DLD1 (cell line): ENCODE measurements at regions not wholly inside any gene's neighbourhood (a gene's known extent, or its start where the extent isn't known, plus 50 kb on each side); places are given as distances from the start of the nearest gene placed in this dataset.
"Not testable (repeated sequence)": the region's sequence is repeated elsewhere in the genome, so short reads cannot be mapped to it uniquely, and the experiment has no call there.

Experiments used
- in situ Hi-C: cut with HindIII; loops from 2 replicates; pipeline ENCODE4 v1.10.0; 2017; ENCODE audit warnings: low sequenced_read_pairs

DNA sequence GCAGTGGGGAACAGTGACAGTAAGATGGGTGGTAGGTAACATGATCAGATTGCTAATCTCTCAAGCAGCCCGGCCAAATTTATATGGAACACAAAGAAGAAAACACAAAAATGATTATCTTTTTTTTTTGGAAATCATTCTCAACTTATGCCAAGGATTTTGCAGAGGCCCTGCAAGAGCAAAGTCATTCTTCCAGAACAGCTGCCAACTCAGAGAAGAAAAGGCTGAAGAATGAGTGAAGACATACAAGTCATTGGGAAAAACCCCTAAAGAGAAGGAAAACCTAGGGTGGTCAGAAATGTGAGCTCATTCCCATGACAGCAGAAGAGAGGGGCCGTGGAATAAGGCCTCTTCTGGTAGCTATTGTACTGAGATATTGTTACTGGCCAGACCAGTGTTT, 246.7 kb downstream of the SHOX2 start:
- in situ Hi-C loops = no loop called here

DNA sequence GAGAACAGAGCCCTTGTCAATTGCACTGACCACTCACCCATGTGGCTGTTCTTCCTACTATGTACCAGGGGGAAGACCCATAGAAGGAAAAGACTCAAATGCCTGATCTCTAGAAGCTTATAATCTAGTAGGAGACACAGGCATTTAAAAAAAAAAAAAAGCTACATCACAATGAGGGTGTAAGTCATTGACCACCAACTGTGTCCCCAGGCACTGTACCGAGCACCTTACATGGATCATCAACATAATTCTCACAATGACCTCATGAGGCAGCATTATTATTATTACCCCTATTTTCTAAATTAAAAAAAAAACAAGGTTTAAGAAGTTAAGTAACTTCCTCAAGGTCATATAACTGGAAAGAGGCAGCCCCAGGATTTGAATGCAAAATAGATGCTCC, 247.4 kb downstream of the SHOX2 start:
- in situ Hi-C loops = no loop called here

DNA sequence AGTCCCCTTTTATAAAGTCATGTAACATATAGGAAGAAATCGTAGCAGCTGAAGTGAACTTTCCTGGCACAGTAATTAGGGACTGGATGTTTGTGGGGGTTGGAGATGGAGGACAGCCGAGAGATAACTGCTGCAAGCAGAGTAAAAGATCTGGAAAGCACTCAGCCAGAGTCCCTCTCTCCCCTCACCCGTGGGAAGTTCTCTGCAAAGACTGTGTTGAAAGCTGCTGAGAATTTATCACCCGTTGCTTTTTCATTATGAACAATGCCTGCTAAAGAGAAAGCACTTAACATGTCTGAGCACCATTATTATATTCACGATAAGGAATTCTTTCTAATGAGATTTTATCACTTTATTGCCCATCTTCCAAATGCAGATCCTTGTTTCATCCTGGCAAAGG, 248.8 kb downstream of the SHOX2 start:
- in situ Hi-C loops = no loop called here

DNA sequence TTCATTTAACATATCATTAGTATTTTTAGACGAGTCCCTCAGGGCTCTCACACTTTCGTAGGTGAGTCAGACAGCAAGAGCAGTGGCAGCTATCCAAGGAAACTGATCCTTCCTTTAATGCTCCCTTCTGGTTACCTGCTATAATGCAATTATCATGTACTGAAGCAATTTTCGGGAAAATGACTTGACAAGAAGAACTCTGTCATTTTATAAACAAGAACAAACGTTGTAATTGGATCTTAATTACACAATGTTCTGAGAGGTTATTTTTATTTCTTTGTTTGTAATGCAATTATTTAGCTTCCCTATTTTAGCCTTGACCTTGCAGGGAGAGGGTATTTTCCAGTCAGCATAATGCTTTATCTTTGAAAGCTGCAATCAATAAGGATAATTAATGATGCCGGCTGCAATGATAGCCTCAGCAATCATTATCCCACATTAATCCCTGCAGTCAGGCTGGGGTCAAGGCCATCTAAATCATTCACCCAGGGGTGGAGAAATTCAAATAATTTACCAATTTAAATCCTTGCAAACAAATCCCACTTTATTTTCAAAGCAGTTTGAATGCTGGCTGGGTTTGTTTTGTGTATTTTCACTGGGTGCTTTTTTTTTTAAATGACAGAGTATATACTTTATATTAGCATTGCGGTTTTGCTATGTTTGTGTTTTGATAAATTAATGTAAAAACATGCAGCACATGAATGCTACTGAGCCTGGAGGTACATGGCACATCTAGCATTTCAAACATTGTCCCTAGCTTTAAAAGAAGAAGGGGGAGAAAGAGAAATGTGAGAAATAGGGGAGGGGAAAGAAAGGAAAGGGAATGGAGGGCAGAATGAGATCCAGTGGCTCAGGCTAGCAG, 249.9 kb downstream of the SHOX2 start:
- in situ Hi-C loops = no loop called here

DNA sequence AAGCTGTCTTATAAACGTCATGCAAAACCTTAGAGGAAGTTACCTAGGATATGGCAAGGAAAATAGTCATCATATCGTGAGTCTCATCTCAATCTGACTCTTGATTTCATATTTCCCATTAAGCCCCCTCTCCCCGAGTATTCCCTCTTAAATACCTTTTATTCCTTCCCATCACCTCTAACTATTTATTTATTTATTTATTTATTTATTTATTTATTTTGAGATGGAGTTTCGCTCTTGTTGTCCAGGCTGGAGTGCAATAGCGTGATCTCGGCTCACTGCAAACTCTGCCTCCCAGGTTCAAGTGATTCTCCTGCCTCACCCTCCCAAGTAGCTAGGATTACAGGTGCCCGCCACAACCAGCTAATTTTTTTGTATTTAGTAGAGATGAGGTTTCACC, 260.4 kb downstream of the SHOX2 start:
- in situ Hi-C loops = not testable (repeated sequence)

DNA sequence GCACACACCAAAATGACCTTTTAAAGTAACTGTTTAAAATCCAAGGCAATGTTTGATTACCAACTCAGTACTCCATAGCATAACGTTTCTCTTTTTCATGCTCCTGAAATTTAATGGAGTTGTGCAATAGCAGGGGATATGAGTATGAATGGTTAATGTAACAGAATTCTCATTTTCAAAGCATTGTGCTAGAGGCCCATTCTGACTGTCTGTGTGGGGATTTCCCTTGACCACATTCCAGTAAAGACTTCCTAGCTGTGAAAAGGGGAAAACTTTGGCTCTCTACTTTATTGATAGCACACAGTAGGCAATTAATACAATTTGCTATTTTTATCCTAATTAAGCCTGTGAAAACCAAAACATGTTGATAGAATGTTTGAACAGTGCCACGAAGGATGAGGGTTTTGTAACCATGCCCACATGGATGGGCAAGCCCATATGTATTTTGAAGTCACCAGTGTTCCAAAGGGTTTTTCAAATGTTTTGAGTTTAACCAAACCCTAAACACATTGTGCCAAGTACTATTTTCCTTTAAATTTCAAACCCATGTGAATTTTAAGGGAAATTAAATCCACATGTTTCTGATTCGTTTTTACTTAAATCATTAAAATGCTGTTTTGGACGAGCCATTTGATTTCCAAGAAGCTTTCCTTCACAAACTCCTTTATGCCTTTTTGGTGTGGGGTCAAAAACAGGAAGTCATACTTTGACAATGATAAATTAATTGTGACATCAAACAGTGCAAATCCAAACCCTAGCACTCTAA, 261.2 kb downstream of the SHOX2 start:
- in situ Hi-C loops = no loop called here

DNA sequence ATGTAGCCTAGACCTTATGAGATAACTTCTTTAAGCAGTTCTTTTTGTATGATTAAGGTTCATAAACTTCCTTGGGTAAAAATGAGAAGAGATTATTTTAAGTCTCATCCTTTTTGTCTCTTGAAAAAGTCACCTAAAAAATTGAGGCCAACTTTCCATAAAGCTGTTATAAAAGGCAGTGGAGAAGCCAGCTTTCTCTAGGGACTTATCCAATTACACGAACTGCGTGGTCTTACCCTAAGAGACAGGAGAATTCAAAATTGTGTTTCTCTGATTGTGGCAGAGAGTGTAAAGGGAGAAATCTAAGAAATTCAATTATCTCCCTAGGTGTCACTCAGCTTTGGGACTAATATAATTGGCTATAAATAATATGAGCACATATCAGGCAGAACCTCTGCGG, 262.0 kb downstream of the SHOX2 start:
- in situ Hi-C loops = no loop called here

DNA sequence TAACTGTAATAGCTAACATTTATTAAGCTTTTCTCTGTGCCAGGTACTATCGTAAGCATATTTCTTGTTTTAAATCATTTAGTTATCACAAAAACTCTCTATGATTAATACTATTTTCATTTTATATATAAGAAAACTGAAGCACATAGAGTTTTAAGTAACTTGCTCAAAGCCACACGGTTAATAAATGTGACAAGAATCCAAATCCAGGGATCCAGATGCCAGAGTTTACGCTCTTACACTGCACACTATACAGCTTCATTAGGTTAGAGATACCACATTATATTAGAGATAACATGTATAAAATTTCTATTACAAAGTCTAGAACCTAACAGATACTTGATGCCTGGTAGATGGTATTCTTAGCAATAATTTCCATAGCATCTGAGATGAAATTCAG, 265.2 kb downstream of the SHOX2 start:
- in situ Hi-C loops = no loop called here

DNA sequence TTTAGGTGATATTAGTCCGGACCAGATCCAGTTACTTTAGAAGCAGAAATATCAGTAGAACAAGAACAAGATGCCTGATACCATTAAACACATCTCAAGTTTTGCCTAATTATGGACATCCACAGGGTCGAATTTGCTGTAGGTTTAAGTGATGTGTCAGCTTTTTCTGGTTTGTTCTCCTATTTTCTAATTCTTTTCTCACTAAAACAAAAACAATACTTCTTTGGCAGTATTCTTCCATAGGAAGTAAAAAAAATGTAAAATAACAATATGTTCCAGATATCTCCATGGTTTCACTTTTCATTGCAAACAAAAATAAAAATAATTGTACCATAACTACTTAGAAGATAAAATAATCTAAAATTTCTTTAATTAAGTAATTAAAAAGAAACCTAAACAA, 265.7 kb downstream of the SHOX2 start:
- in situ Hi-C loops = no loop called here

DNA sequence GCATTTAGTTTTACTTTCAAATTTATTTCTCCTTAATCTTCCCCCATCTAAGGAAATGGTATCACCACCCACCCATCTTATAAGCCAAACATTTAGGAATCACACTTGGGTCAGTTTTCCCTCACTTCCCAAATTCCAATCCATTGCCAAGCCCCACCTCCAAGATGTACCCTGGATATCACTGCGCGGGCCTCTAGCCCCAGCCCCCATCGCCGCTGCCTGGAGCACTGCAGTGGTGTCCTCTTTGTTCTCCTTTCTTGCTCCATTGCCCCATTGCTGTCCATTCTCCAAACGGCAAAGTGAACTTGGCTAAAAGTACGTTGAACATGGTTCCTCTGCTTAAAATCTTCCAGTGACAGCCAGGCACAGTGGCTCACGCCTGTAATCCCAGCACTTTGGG, 267.8 kb downstream of the SHOX2 start:
- in situ Hi-C loops = no loop called here

DNA sequence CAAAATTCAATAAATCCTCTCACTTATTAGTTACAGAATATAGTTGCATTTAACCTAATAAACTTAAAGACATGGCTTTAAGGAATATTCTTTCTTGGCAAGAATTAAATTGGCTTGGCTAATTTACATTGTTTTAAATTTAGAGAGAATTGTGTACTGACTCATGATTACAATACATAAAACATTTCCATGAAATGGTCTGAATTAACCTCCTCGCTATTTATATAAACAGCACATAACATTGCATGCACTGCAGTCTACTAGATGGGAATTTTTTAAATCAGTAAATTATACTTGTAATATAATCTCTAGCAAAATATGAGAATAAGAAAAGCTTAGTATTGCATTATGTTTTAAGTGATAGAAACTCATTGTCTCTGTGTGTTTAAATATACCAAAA, 268.9 kb downstream of the SHOX2 start:
- in situ Hi-C loops = no loop called here

DNA sequence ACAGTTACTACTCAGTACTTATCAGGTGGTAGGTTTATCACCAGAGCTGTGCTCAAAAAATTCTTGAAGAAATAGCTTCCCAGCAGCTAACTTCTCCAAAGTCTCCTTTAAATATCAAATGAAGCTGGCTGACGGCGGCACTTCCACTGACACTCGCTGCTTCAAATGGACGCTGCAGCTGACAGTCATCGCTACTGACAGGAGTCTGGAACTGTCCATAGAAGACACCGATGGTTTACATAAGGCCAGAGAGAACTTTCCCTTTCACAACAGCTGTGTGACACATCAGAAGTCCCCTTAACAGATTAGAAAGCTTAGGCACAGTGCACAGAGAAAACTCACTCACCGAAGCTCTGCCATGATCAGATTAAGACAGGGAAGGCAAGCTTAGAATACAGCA, 270.2 kb downstream of the SHOX2 start:
- in situ Hi-C loops = no loop called here

DNA sequence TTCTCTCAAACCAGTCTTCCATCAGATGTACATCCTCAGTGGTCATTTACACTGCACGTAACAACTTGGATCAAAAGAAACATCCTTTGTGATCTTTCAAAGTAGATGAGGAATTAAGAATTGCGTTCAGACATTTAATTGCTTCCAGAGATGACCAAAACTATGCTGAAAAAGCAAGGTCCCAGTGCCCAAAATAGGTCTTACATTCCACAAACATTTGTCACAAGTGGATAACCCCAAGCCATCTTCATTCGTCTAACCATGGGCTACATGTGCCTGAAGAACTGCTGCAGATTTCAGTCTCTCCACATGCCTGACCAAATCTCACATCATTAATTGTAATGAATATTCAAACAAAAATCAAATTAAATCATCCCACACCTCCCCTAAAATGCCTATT, 273.6 kb downstream of the SHOX2 start:
- in situ Hi-C loops = no loop called here

DNA sequence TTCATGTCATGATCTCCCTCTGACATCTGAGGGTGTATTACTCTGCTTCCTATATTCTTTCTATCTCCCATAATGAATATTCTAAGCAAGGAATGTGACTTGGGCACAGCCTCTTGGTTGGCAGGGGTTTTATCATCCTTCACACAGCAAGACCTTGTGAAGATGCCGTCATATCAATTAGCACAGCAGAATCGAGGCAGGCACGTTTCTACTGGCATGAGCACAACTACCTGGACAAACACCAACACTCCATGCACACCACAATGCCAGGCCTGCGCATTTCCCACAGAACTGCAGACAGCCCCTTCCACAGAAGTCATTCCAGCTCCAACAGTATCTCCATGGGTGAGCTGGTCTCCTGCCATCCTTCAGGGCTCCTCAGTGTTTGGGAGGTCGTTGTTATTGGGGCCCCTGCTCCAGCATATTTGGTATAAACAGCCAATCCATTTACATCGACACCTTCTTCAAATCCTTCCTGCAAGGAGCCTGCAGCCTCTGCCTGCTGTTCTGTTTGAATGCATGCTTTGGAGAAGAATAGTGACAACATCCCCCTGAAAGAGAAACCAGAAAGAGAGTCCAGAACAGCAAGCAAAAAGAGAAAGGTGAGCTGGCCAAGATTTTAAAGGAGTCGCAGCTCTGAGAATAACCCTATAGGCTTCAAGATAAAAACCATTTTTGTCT, 275.5 kb downstream of the SHOX2 start:
- in situ Hi-C loops = no loop called here

DNA sequence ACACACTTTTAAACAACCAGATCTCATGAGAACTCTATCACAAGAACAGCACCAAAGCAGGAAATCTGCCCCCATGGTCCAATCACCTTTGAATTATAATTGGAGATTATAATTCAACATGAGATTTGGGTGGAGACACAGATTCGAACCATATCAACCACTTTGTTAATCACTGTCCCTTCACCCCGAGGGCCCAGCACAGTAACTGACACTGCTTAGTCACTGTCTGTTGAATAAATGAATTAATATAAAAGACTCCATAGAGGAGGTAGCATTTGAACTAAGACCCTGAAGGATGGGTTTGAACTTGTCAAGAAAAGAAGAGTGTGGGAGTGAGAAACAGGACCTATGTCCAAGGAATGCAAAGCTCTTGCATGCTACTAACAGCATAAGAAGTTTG, 276.4 kb downstream of the SHOX2 start:
- in situ Hi-C loops = no loop called here

DNA sequence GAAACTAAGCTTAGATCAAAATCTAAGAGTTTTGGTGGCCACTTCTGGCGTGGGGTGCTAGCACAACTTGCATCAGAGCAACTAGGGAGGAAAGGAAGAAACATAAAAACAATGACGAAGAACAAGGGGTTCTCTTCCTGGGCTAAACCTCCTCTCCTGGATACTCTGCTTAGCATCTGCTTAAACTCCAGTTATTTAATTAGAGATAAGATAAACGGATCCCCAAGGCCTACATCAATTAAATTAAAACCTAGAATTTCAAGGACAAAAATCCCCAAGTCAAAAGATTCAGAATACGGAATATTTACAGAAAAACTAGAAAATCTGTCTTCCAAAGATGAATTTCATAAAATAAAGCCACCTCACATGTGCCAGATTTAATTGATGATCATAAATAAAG, 281.9 kb downstream of the SHOX2 start:
- in situ Hi-C loops = no loop called here

DNA sequence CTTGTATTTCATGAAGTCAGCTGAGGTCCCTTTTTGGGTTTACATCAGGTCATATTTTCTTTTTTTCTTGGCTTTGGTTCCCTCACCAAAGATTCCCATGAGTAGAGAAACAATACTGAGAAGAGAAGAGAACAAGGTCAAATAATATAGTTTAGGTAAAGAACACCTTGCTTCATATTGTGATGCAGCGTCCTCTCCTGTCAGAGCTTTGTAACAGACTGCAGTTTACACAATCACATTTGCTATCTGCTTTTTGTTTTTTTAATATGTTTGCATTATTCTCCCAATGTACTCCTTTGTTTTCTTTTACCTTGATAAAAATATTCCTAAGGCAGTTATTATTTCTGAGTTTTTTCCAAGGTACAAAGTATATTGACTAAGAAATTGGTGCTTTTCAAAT, 283.2 kb downstream of the SHOX2 start:
- in situ Hi-C loops = no loop called here

DNA sequence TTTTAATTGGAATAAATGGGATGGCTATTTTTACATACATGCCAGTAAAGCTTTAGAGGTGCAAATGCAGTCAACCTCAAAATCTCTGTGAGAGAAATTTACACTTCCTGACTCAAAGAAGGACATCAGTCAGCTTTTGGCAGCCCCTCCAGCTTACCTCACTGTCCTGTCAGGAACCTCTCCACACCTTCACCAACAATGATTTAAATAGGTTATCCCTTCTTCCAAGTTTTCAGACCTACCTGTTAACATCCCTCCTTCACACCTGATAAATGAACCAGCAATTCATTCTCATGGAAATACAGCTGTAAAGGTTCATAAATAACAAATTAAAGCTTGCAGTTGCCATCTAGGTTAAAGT, 286.1 kb downstream of the SHOX2 start:
- in situ Hi-C loops = no loop called here

DNA sequence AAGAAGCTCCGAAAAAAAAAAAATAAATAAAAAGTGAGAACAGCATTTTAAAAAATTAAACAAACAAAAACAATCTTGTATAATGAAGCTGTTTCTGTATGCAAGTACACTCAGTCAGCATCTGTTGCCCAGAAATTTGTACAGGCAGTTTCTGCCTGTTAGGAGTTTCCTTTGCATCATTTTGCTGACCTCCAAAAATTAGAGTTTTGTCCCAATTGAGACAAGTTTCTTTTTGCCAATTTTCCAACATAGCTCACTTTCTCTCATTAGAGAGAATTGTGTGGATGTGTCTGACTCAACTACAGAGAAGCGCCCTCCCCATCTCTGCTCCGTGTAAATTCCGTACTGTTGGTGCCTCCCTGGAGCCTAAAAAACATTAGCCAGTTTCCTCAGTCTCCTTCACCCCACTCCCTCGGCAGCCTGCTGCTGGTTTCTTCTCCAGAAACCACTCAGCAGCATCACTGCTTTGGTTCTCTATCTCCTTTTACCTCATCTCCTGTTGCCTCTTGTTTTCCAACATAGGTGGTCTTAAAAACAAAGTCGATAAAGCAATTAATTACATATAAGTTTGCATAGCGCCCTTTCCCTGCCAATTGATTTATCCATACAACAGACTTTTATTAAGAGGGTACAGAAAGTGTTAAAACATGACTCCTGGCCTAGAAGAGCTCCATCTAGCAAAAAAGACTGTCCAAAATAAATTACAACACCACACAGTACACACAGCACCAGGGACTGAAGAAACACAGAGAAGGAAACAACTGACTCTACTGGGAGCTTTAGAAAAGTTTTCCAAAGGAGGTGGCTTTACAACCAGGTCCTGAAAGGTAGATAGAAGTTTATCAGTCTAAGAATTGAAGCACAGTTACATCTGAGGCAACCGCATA, 286.7 kb downstream of the SHOX2 start:
- in situ Hi-C loops = no loop called here

DNA sequence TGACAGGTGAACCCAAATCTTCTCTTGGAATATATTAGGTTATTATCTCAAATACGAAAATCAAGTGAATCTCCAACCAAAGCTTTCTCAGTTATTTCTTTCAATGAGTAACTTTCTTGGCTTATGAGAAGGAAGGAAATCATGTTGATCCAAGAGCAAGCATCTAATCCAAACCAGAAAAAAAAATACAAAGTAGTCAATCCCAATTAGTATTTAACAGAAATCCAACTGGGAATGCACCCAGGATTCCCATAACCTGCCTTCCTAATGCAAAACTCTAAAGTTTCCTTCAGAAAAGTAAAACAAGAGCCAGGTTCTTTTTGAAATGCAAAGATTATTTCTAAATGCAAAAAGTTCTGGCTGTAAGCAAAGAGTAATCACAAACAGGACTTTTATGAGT, 289.3 kb downstream of the SHOX2 start:
- in situ Hi-C loops = no loop called here

DNA sequence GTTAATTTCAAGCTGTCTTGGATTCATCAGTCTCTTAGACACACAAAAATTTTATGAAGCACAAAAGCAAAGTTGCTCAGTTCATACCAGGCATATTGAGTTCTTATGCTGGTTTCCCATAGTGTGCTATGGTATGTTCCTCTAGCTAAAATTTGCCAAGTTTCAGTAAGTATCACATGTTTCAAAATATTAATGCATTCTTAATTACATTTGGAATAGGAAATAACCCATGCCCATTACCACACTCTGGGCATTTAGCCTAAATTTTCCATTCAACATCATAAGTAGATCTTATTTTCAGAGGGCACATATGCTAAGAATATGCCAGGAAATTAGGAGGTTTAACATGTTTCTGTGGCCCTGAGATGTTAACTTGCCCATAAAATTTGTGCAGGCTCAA, 289.9 kb downstream of the SHOX2 start:
- in situ Hi-C loops = no loop called here
